Esophagus squamous epithelium (tissue), 5 donors: ENCODE measurements at regions not wholly inside any gene's neighbourhood (a gene's known extent, or its start where the extent isn't known, plus 50 kb on each side); places are given as distances from the start of the nearest gene placed in this dataset.

Experiments
- DNase-seq: peaks from one replicate; lab custom pipeline; 2025; lab: John Stamatoyannopoulos, UW
- H3K27ac ChIP-seq, 4 donors: fragments of 200-600 bp; sonication (generic); one replicate each; pipeline ENCODE4 v1.5.1; 2016 to 2019; ENCODE audit warnings: mild to moderate bottlenecking in 1 of 4
- H3K27me3 ChIP-seq, 4 donors: fragments of 200-600 bp; sonication (generic); 1 replicate in 3 of 4; 2 replicates in 1 of 4; pipeline versions ENCODE4 v1.5.1 to v1.6.0; 2017 to 2021; ENCODE audit warnings: antibody characterized with exemption in 1 of 4
- H3K36me3 ChIP-seq, 3 donors: fragments of 200-600 bp; sonication (generic); one replicate each; pipeline ENCODE4 v1.5.1; 2016 to 2019
- H3K4me1 ChIP-seq, 3 donors: fragments of 200-600 bp; sonication (generic); one replicate each; pipeline ENCODE4 v1.5.1; 2017 to 2019
- H3K4me3 ChIP-seq, 4 donors: fragments of 200-600 bp; sonication (generic); 1 replicate in 3 of 4; 2 replicates in 1 of 4; pipeline ENCODE4 v1.5.1; 2016 to 2019; ENCODE audit warnings: mild to moderate bottlenecking in 2 of 4, moderate library complexity in 1 of 4
- H3K9me3 ChIP-seq, 3 donors: fragments of 200-600 bp; sonication (generic); one replicate each; pipeline ENCODE4 v1.5.1; 2016 to 2019
- CTCF ChIP-seq, 6 experiments: fragments of 450-650 bp in 4 of 6; fragments of 200-600 bp in 2 of 6; sonication (generic) in 2 of 6; IDR thresholded peaks; one replicate each; pipeline ENCODE4 v1.5.1; 2016 to 2019; ENCODE audit warnings: antibody characterized with exemption in 6 of 6, mild to moderate bottlenecking in 4 of 6, moderate library complexity in 4 of 6
- POLR2A ChIP-seq, 4 donors: fragments of 450-650 bp; IDR thresholded peaks; one replicate each; pipeline ENCODE4 v1.6.1; 2017; ENCODE audit warnings: antibody characterized with exemption in 4 of 4, mild to moderate bottlenecking in 4 of 4, moderate library complexity in 3 of 4
- WGBS, 2 donors: methylation state at CpG; one replicate each; pipeline ENCODE4 v1.1.5; 2018; 5-methylcytosine and 5-hydroxymethylcytosine counted together
- intact Hi-C: fragments of 100-400 bp; cut with DNase I; formaldehyde crosslinking; loops from one replicate; pipeline ENCODE4 v1.15.0; 2022
- donor health status: DM: yes; HTN: yes; CAD: no.

GRCh38 chr7:10860516-10860915, 113.2 kb upstream of the PHF14 start:
- peaks cover 0 to 4% (median 0%) of the 10 kb centered on the region in 3 donors for H3K4me1 ChIP-seq
- no peak for TF ChIP-seq CTCF (IDR thresholded peaks at IDR 0.05)
- intact Hi-C loops: no loop called here
- H3K36me3 ChIP-seq: no peaks in the 10 kb centered on the region
- no peaks in the 10 kb centered on the region for H3K27me3 ChIP-seq
- no peak for DNase-seq
- H3K4me3 ChIP-seq: no peak overlapping the region
- 36 to 38% methylated on average over 2 of the region's 2 CpGs for WGBS, 2 donors
- H3K9me3 ChIP-seq: no peaks in the 10 kb centered on the region
- no peak overlapping the region for H3K27ac ChIP-seq

DNA sequence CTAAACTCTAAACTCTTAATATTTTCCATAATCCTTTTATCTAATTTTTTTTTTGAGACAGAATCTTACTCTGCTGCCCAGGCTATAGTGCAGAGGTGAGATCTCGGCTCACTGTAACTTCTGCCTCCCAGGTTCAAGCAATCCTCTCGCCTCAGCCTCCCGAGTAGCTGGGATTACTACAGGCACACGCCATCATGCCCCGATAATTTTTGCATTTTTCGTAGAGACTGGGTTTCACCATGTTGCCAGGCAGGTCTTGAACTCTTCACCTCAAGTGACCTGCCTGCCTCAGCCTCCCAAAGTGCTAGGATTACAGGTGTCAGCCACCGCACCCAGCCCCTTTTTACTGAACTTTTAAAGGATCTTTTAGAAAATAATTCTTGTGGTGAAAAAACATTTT, 110.2 kb upstream of the PHF14 start:
- H3K9me3 ChIP-seq: no peaks in the 10 kb centered on the region
- H3K36me3 ChIP-seq: no peaks in the 10 kb centered on the region
- intact Hi-C loops: no loop called here
- no peak for DNase-seq
- H3K4me1 ChIP-seq: no peaks in the 10 kb centered on the region
- H3K27ac ChIP-seq: no peak overlapping the region
- no peaks in the 10 kb centered on the region for H3K27me3 ChIP-seq
- no peak for TF ChIP-seq POLR2A (IDR thresholded peaks at IDR 0.05)
- 92 to 95% methylated on average over 7 of the region's 7 CpGs for WGBS, 2 donors
- H3K4me3 ChIP-seq: no peak overlapping the region

DNA sequence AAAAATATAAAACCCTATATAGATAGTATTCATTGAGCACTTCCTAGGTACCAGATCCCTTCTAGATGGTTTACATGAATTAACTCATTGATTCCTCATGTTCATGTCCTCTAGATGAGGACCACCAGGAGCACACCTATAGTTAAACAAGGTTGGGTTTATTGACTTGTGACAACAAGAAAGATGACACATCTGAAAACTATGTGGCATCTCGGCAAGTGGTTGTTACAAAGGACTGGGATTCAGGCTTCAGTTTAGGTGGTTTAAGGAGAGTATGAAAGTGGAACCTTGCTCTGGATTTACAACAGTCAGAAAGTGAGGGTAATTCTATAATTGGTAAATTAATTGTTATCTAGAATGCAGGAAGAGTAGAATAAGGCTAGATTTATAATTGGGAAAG, 99.0 kb upstream of the PHF14 start:
- Histone ChIP-seq H3K4me1 (no peaks in the 10 kb centered on the region), H3K27ac (no peak overlapping the region), H3K9me3 (no peaks in the 10 kb centered on the region), H3K4me3 (no peak overlapping the region), H3K27me3 (no peaks in the 10 kb centered on the region), H3K36me3 (no peaks in the 10 kb centered on the region)
- DNase-seq: no peak
- no peak for TF ChIP-seq CTCF (IDR thresholded peaks at IDR 0.05)
- TF ChIP-seq POLR2A (IDR thresholded peaks at IDR 0.05): no peak
- intact Hi-C loops: no loop called here
- WGBS, 2 donors: 43 to 47% methylated on average over 1 of the region's 1 CpG

DNA sequence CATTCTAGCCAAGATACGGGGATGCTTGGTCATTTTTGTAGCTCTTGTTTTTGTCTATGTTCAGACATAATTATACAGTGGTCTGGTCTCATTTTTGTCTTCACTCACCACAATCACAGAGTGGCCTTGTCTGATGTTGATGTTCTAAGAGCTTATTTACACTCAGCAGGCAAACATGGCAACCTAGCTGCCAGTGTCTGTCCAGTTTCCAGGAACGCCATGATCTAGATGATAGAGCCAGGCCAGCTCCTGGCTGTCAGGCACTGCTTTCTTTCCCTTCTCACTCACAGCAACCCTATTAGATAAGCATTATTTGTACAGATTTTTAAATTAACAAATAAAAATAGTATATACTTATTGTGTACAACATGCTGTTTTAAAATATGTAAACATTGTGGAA, 98.6 kb upstream of the PHF14 start:
- no peaks in the 10 kb centered on the region for H3K36me3 ChIP-seq
- H3K27me3 ChIP-seq: no peaks in the 10 kb centered on the region
- no peaks in the 10 kb centered on the region for H3K4me1 ChIP-seq
- TF ChIP-seq POLR2A (IDR thresholded peaks at IDR 0.05) (no peak), CTCF (IDR thresholded peaks at IDR 0.05) (no peak)
- no peaks in the 10 kb centered on the region for H3K9me3 ChIP-seq
- intact Hi-C loops: no loop called here
- no peak for DNase-seq
- 82 to 91% methylated on average over 2 of the region's 2 CpGs for WGBS, 2 donors
- H3K4me3 ChIP-seq: no peak overlapping the region
- H3K27ac ChIP-seq: no peak overlapping the region

DNA sequence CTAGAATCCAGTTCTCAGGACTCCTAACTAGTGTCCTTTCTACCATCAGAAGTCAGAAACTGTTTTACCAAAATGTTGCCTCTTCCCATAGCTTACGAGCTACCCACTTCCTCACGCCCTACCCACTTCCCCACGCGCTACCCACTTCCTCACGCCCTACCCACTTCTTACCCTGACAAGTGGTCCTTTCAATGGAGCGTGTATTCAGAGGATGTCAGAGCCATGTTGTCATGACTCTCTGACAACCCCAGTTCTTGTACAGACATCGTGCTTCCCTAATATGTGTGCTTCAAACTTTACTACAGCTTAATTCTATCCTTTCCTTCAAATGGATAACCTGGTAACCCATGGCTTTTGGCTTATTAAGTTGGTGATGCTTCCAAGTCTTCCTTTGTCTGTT, 84.8 kb upstream of the PHF14 start:
- intact Hi-C loops: no loop called here
- no peaks in the 10 kb centered on the region for H3K27me3 ChIP-seq
- no peaks in the 10 kb centered on the region for H3K36me3 ChIP-seq
- no peak overlapping the region for H3K27ac ChIP-seq
- no peak for TF ChIP-seq POLR2A (IDR thresholded peaks at IDR 0.05)
- TF ChIP-seq CTCF (IDR thresholded peaks at IDR 0.05): no peak
- no peaks in the 10 kb centered on the region for H3K4me1 ChIP-seq
- H3K4me3 ChIP-seq: no peak overlapping the region
- no peaks in the 10 kb centered on the region for H3K9me3 ChIP-seq
- no peak for DNase-seq
- 54 to 73% methylated on average over 7 of the region's 7 CpGs for WGBS, 2 donors

DNA sequence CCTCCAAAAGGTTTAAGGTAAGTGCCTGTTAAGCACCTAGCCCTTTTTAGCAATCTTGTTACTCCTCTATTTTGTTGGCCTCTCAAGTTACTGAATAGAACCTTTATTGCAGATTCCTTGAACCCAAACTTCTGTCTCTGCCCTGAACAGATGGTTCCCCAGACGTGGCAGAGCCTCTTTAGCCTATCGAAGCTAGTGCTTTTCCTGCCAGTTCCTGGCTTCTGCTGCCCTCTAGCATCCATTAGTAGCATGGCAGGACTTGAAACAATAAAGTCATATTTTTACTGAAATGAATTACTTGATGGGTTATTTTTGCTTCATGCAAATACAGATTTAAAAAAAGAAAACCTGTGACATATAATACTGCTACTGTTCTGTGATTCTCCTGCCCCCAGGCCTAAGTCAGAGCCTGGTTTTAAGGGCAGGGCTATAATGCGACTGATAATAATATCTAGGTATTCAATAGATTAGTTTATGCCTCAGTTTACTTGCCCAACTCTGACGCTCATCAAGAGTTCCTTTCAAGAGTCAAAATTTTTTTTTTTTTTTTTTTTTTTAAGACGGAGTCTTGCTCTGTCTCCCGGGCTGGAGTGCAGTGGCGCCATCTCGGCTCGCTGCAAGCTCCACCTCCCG, 84.3 kb upstream of the PHF14 start:
- peak in 5 of 6 experiments; percentile 33 to 72 (median 48) for TF ChIP-seq CTCF (IDR thresholded peaks at IDR 0.05)
- no peak for TF ChIP-seq POLR2A (IDR thresholded peaks at IDR 0.05)
- Histone ChIP-seq H3K27ac (no peak overlapping the region), H3K36me3 (no peaks in the 10 kb centered on the region), H3K9me3 (no peaks in the 10 kb centered on the region), H3K27me3 (no peaks in the 10 kb centered on the region), H3K4me3 (no peak overlapping the region), H3K4me1 (no peaks in the 10 kb centered on the region)
- WGBS, 2 donors: 68% methylated on average over 10 of the region's 10 CpGs
- intact Hi-C loops: no loop called here
- DNase-seq: peak; percentile 0
